Keratinocyte (primary cell): ENCODE measurements at regions not wholly inside any gene's neighbourhood (a gene's known extent, or its start where the extent isn't known, plus 50 kb on each side); places are given as distances from the start of the nearest gene placed in this dataset.
"Not testable (repeated sequence)": the region's sequence is repeated elsewhere in the genome, so short reads cannot be mapped to it uniquely, and the experiment has no call there.

ENCODE experiments used
- DNase-seq: peaks from one replicate; pipeline ENCODE4 v3.0.0-alpha.2; 2011; ENCODE audit warnings: low read depth, missing footprints, low spot score
- FAIRE-seq: peaks from 2 replicates; lab custom pipeline; 2011; peaks lifted over from hg19 to GRCh38; lab: Jason Lieb, UNC
- H2AFZ ChIP-seq: 2 replicates; pipeline ENCODE4 v1.6.0; 2012; ENCODE audit warnings: low read length, control low read depth, inconsistent platforms; ENCODE audit not compliant: control insufficient read depth
- H3K27ac ChIP-seq: 2 replicates; pipeline ENCODE4 v1.5.1; 2011; ENCODE audit warnings: low read length; ENCODE audit not compliant: control insufficient read depth, insufficient read depth
- H3K27me3 ChIP-seq: 3 replicates; pipeline ENCODE4 v1.6.0; 2011; ENCODE audit warnings: low read length; ENCODE audit not compliant: control insufficient read depth, insufficient read depth; ENCODE audit errors: extremely low read depth
- H3K36me3 ChIP-seq, 2 experiments: 2 replicates in 1 of 2; 3 replicates in 1 of 2; pipeline ENCODE4 v1.5.1; 2011; ENCODE audit warnings: low read length in 2 of 2, mild to moderate bottlenecking in 1 of 2; ENCODE audit not compliant: control insufficient read depth in 2 of 2, insufficient read depth in 2 of 2; ENCODE audit errors: extremely low read depth in 1 of 2
- H3K4me1 ChIP-seq: 3 replicates; pipeline ENCODE4 v1.5.1; 2011; ENCODE audit warnings: low read length; ENCODE audit not compliant: control insufficient read depth, insufficient read depth; ENCODE audit errors: extremely low read depth
- H3K4me2 ChIP-seq: 3 replicates; pipeline ENCODE4 v1.6.0; 2011; ENCODE audit warnings: low read depth, low read length; ENCODE audit not compliant: control insufficient read depth, insufficient read depth; ENCODE audit errors: extremely low read depth
- H3K4me3 ChIP-seq, 3 experiments: fragments of 200-600 bp in 1 of 3; sonication (generic) in 1 of 3; 2 replicates in 2 of 3; 3 replicates in 1 of 3; pipeline ENCODE4 v1.5.1; 2011 to 2016; ENCODE audit warnings: low read length in 3 of 3, mild to moderate bottlenecking in 3 of 3, control low read depth in 2 of 3, inconsistent platforms in 1 of 3, low read depth in 1 of 3, mixed read lengths in 1 of 3, mixed run types in 1 of 3, moderate library complexity in 1 of 3; ENCODE audit not compliant: control insufficient read depth in 2 of 3, insufficient read depth in 2 of 3; ENCODE audit errors: extremely low read depth in 1 of 3
- H3K79me2 ChIP-seq: 2 replicates; pipeline ENCODE4 v1.6.0; 2012; ENCODE audit warnings: low read length; ENCODE audit not compliant: control insufficient read depth, insufficient read depth
- H3K9ac ChIP-seq: 3 replicates; pipeline ENCODE4 v1.6.0; 2011; ENCODE audit warnings: low read length; ENCODE audit not compliant: control insufficient read depth, insufficient read depth; ENCODE audit errors: extremely low read depth
- H3K9me1 ChIP-seq: 3 replicates; pipeline ENCODE4 v1.6.0; 2011; ENCODE audit warnings: low read length; ENCODE audit not compliant: control insufficient read depth, insufficient read depth; ENCODE audit errors: extremely low read depth
- H3K9me3 ChIP-seq: 2 replicates; pipeline ENCODE4 v1.5.1; 2012; ENCODE audit warnings: low read depth, low read length; ENCODE audit not compliant: control insufficient read depth
- H4K20me1 ChIP-seq: 3 replicates; pipeline ENCODE4 v1.6.0; 2011; ENCODE audit warnings: low read length; ENCODE audit not compliant: control insufficient read depth, insufficient read depth; ENCODE audit errors: extremely low read depth
- EZH2 ChIP-seq: IDR thresholded peaks from one replicate; pipeline ENCODE4 v1.6.1; 2012; ENCODE audit warnings: inconsistent platforms, mild to moderate bottlenecking, low read length, moderate library complexity
- dilution Hi-C: fragments of 300-500 bp; cut with MboI; formaldehyde crosslinking; loops from one replicate; pipeline ENCODE4 v1.7.0; 2020; ENCODE audit warnings: low sequenced_read_pairs; ENCODE audit not compliant: extremely low pct_ligation_motif_present
- TF ChIP-seq, protein P1 (sequence below), 3 experiments: IDR thresholded peaks in 1 of 3; conservative IDR thresholded peaks in 1 of 3; optimal IDR thresholded peaks in 1 of 3; 2 replicates in 2 of 3; 3 replicates in 1 of 3; pipeline versions ENCODE3 to v1.5.1; 2011; ENCODE audit warnings: low read length in 3 of 3, mild to moderate bottlenecking in 3 of 3, moderate library complexity in 2 of 3, control low read depth in 1 of 3, inconsistent platforms in 1 of 3; ENCODE audit not compliant: insufficient read depth in 2 of 3; ENCODE audit errors: extremely low read depth in 1 of 3

DNA sequence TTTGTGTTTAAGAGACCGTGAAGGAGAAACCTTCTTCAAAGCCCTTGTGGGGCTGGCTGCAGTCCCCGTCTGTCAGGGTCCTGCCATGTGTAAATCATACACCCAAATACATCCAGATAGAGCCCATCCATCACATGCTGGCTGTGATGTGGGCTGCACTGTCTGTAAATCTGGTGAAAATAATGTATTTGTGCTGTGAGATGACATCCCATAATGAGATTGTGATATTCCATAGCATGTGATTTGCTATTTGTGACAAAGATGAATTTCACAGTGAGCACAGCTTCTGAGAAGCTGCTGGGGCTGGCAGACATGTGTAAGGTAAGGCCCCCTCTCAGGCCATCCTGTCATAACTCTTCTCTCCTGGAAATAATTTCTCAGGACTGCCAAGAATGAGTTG lies 114.3 kb upstream of the MB21D2 start:
- no peak overlapping the region for H3K4me3 ChIP-seq
- no peak overlapping the region for H3K4me2 ChIP-seq
- H3K36me3 ChIP-seq: no peaks in the 10 kb centered on the region
- TF ChIP-seq, protein P1, sequence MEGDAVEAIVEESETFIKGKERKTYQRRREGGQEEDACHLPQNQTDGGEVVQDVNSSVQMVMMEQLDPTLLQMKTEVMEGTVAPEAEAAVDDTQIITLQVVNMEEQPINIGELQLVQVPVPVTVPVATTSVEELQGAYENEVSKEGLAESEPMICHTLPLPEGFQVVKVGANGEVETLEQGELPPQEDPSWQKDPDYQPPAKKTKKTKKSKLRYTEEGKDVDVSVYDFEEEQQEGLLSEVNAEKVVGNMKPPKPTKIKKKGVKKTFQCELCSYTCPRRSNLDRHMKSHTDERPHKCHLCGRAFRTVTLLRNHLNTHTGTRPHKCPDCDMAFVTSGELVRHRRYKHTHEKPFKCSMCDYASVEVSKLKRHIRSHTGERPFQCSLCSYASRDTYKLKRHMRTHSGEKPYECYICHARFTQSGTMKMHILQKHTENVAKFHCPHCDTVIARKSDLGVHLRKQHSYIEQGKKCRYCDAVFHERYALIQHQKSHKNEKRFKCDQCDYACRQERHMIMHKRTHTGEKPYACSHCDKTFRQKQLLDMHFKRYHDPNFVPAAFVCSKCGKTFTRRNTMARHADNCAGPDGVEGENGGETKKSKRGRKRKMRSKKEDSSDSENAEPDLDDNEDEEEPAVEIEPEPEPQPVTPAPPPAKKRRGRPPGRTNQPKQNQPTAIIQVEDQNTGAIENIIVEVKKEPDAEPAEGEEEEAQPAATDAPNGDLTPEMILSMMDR (optimal IDR thresholded peaks at IDR 0.05 in 1 of 3, IDR thresholded peaks at IDR 0.05 in 1 of 3, conservative IDR thresholded peaks at IDR 0.05 in 1 of 3; ENCODE audit: extremely low read depth in 1 of 3, insufficient read depth in 2 of 3, low read length in 3 of 3): no peak
- no peak for TF ChIP-seq EZH2
- H3K27ac ChIP-seq: no peak overlapping the region
- no peaks in the 10 kb centered on the region for H3K79me2 ChIP-seq
- no peaks in the 10 kb centered on the region for H3K9me3 ChIP-seq
- no peaks in the 10 kb centered on the region for H3K9me1 ChIP-seq
- no peak for FAIRE-seq
- no peaks in the 10 kb centered on the region for H3K27me3 ChIP-seq
- H2AFZ ChIP-seq: no peak overlapping the region
- H3K4me1 ChIP-seq: peaks cover 6% of the 10 kb centered on the region
- no peak for DNase-seq
- H4K20me1 ChIP-seq: no peaks in the 10 kb centered on the region
- dilution Hi-C loops: no loop called here
- H3K9ac ChIP-seq: no peak overlapping the region

DNA sequence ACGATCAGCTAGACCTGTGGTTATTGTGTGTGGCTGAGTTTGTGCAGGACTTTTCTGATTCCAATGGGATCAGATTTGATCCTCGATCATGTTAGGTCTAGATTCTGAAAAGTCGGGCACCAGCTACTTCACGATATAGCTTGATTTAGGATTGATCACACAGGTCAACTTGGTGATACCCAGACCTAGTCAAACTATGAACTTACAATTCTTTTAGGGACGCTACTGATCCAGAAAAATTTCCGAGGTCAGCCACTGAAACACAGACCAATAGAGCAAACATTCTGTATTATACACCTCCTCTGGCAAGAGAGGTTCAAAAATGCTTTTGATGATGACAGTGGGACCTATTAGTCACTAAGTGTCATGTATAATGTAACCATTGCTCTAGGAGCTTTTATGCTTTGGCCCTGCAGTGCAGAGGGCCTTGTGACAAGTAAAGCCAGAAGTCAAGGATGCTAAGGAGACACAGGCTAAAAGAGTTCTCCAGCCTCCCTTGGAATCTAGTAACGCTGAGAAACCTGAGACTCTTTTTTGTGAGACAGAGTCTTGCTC lies 115.6 kb upstream of the MB21D2 start:
- H3K79me2 ChIP-seq: no peaks in the 10 kb centered on the region
- no peaks in the 10 kb centered on the region for H3K9me3 ChIP-seq
- H3K9ac ChIP-seq: no peak overlapping the region
- no peaks in the 10 kb centered on the region for H3K36me3 ChIP-seq
- H2AFZ ChIP-seq: no peak overlapping the region
- TF ChIP-seq EZH2: no peak
- TF ChIP-seq, protein P1 (optimal IDR thresholded peaks at IDR 0.05 in 1 of 3, IDR thresholded peaks at IDR 0.05 in 1 of 3, conservative IDR thresholded peaks at IDR 0.05 in 1 of 3; ENCODE audit: extremely low read depth in 1 of 3, insufficient read depth in 2 of 3, low read length in 3 of 3): no peak
- no peaks in the 10 kb centered on the region for H4K20me1 ChIP-seq
- no peak for DNase-seq
- H3K9me1 ChIP-seq: no peaks in the 10 kb centered on the region
- H3K27me3 ChIP-seq: no peaks in the 10 kb centered on the region
- H3K27ac ChIP-seq: no peak overlapping the region
- H3K4me2 ChIP-seq: no peak overlapping the region
- dilution Hi-C loops: no loop called here
- no peak overlapping the region for H3K4me3 ChIP-seq
- peaks cover 6% of the 10 kb centered on the region for H3K4me1 ChIP-seq
- FAIRE-seq: no peak

DNA sequence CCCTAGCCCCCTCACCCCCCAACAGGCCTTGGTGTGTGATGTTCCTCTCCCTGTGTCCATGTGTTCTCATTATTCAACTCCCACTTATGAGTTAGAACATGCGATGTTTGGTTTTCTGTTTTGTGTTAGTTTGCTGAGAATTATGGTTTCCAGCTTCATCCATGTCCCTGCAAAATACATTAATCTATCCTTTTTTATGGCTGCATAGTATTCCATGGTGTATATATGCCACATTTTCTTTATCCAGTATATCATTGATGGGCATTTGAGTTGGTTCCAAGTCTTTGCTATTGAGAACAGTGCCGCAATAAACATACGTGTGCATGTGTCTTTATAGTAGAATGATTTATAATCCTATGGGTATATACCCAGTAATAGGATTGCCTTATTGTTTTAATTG lies 120.2 kb upstream of the MB21D2 start:
- H3K27ac ChIP-seq, FAIRE-seq, H3K4me1 ChIP-seq, H3K4me3 ChIP-seq, H3K9me1 ChIP-seq, H3K27me3 ChIP-seq, DNase-seq, H3K79me2 ChIP-seq, dilution Hi-C loops, H3K9ac ChIP-seq, H4K20me1 ChIP-seq, H3K36me3 ChIP-seq, H3K4me2 ChIP-seq, H3K9me3 ChIP-seq, H2AFZ ChIP-seq: not testable (repeated sequence)
